Left renal cortex interstitium (tissue), 4 donors: ENCODE measurements at regions not wholly inside any gene's neighbourhood (a gene's known extent, or its start where the extent isn't known, plus 50 kb on each side); places are given as distances from the start of the nearest gene placed in this dataset.
"Not testable (repeated sequence)": the region's sequence is repeated elsewhere in the genome, so short reads cannot be mapped to it uniquely, and the experiment has no call there.

Experiments used
- DNase-seq, 4 donors: peaks; one replicate each; pipeline ENCODE4 v3.0.0-alpha.2; 2013; ENCODE audit warnings: low read depth in 4 of 4, low spot score in 2 of 4, missing footprints in 1 of 4

DNA sequence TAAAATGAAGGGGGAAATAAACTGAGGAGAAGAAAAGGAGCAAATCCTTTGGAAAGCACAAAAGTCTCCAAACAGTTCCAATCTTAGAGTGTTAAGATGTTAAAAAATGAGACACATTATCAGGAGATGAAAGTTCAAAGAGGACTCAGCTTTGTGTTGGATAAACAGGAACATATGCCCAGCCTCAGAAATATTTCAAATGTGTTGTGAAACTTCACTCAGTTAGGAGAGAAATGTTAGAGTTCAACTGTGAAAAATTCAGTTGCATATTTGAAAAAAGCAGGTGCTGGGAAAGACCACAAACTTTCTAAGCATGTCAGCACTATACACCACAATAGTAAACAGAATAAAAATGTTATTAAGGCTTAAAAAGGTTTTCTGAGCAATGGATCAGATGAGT, 136.8 kb upstream of the PRKD1 start:
- no peak for DNase-seq

DNA sequence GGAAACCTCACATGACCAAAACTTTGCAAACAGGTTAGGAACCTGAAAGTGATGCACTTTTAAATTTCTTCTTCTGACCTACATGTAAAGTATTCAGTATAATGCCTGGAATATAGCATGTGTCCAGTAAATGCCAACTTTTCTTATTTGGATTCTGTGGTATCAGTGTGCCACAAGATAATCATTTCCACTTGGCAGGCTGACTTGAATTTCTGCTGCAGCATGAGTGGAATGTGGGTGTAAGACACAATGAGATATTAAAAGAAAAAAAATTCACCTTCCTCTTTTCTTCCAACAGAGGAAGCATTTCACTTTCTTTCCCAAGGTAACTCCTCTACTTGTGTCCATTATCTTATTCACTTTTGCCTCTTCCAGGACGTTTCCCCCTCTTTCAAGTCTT, 141.9 kb upstream of the PRKD1 start:
- no peak for DNase-seq

DNA sequence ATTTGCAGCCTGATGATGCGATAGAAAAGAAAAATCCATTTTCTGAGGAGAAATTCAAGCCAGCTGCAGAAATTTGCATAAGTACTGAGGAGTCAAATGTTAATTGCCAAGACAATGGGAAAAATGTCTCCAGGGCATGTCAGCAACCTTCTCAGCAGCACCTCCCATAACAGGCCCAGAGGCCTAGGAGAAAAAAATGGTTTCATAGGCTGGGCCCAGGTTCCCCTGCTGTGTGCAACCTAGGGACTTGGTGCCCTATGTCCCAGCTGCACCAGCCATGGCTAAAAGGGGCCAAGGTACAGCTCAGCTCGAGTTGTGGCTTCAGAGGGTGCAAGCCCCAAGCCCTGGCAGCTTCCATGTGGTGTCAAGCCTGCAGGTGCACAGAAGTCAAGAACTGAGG, 144.8 kb upstream of the PRKD1 start:
- not testable (repeated sequence) for DNase-seq

DNA sequence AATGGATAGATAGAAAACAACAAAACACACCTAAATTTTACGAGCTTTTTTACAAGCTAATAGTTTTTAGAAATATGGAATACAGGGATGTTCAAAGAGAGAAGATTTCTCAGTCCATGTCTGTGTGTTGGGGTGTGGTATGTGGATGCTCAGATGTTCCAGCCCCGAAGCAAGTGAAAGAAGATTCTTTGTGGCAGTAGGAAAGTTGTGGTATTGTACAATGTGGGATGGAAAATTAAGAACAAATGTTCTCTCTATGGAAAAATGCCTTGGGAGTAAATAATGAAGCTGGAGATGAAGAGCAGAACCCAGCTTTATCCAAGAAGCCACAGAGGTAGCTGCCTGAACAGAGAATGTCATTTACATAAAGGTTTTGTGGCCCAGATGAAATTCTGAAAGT, 150.3 kb upstream of the PRKD1 start:
- DNase-seq: no peak

DNA sequence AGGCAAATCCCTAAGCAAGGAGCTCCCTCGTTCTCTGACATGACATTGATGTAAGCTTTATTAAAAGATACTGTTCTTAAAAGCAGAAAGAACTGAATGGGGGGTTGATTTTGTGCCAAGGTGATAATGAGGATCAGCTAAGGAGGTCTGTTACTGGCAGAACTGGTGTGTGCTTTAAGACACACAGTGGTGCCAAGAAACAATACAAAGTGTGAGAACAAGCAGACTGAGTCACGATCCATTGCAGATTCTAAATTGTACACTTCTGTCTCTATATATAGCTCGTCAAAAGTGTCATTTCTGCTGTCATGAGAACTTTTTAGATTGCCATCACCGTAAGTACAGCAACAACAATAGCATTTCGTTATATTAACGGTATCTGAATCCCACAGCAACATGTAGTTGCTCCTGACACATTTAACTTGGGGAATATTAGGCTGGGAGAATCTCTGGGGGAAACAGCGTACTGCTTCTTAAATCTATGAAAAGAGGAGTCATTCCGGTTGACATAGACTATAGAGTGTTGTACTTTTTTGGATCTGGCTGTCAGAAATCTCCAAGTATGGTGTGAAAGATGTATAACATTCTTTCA, 151.3 kb upstream of the PRKD1 start:
- DNase-seq: no peak

DNA sequence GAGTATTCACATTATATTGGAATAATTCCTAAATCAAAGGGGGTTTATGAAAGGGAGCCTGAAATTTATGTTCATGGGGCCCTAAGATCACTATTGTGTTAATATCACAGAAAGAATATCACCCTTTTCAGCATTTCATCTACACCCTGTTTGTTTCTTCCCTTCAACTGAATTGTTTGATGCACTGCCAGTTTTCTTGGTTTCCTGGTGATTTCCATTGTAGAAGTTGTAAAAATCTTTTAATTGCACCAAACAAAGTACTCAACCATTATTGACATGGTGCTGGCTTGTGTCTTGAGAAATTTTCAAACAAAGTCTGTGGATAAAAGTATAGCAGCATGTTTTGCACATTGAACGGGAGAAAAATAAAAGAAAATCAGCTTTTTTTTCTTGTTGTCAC, 154.8 kb upstream of the PRKD1 start:
- no peak for DNase-seq

DNA sequence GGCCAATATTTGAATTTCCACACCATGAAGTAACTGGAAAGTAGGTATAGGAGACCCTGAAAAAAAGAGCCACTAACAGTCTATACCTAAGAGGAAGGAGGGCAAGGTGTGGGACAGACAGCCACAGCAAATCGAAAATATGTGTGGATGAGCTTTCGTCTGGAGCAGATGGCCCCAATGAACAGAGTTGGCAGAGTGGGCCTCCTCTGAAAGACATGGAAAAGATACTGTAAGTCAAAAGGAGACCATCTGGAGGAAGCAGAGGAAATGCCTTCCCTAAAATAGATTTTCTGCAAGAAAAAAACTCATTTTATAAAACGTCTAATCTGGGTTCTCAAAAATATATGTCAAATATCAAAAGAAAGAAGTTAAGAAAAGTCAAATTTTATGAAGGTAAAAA, 157.2 kb upstream of the PRKD1 start:
- no peak for DNase-seq

DNA sequence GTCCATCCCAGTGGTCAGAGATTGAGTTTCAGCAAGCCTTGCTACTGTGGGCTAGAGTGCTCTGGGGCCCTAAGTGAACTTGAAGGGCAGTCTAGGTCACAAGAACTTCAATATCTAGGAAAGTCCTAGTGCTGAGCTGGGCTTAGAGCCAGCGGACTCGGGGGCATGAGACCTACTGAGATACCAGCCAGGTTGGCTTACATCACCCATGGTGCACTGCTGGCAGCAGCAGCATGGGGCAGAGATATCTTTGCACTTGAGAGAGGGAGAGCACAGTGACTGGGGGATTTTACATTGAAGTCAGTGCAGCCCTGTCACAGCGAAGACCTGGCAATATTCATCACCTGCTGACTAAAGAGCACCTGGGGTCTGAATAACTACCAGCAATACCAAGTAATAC, 158.3 kb upstream of the PRKD1 start:
- DNase-seq: no peak

DNA sequence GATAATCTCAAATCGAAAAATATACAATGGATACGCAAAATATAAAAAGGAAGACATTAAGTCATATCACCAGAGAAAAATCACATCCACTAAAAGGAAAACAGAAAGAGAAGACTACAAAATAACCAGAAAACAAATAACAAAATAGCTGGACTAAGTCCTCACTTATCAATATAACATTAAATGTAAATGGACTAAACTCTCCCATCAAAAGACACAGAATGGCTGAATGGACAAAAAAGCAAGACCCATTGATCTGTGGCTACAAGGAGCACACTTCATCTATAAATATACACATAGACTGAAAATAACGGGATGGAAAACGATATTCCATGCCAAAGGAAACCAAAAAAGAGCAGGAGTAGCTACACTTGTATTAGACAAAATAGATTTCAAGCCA, 161.0 kb upstream of the PRKD1 start:
- no peak for DNase-seq

DNA sequence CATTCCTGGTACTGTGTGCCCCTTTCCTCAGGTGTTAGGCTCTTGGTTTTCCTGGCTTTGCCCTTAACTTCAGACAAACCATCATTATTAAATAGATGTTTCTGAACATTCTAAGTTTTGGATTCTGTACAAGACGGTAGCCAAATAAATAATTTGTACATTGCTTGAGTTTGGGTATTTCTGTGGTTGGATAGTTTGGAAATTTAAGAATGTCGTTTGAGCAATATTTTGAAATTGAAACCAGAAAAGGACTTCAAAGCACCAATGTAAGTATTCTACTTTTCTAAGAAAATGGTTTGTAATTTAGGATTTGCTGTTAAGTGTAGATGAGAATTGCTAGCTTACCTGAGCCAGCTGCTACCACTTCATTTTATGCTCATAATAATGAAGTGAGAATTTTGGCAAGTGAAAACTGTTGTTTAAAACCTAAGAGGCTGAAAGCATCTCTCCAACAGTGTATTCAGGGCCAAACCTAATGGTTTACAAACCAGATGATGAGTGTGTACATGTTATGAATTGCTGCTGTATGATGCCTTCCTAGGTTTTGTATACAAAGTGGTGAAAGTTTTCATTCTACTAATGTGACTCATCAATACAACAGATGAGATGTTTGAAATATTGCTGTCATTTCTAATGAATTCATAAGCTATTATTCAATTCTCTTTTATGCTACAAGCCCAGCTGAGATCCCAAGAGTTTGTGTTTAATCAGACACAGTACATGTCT, 181.5 kb upstream of the PRKD1 start:
- no peak for DNase-seq

DNA sequence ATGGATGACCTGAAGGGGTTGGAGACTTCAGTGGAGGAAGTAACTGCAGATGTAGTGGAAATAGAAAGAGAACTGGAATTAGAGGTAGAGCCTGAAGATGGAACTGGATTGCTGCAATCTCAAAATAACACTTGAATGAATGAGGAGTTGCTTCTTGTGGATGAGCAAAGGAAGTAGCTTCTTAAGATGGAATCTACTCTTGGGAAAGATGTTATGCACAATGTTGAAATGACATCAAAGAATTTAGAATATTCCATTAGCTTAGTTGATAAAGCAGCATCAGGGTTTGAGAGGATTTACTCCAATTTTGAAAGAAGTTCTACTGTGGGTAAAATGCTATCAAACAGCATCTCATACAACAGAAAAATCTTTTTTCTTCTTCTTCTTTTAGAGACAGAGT, 186.4 kb upstream of the PRKD1 start:
- no peak for DNase-seq

DNA sequence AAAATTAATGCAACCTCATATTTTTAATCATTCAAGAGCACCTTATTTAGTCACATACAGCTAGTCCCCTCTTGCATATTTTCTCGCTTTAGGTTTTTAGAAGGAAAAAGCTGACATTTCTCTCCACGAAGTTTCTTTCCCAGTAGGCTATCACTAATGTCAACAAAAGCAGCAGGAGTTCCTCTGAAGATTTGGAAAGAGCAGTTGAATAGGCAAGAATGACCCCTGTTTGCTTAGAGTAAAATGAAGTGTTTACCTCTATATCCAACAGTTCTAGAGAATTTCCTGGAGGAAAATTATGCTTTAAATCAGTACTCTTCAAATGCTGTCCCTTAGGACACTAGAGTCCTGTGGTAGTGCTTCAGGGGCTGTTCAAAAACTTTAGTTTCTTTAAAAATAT, 188.1 kb upstream of the PRKD1 start:
- no peak for DNase-seq

DNA sequence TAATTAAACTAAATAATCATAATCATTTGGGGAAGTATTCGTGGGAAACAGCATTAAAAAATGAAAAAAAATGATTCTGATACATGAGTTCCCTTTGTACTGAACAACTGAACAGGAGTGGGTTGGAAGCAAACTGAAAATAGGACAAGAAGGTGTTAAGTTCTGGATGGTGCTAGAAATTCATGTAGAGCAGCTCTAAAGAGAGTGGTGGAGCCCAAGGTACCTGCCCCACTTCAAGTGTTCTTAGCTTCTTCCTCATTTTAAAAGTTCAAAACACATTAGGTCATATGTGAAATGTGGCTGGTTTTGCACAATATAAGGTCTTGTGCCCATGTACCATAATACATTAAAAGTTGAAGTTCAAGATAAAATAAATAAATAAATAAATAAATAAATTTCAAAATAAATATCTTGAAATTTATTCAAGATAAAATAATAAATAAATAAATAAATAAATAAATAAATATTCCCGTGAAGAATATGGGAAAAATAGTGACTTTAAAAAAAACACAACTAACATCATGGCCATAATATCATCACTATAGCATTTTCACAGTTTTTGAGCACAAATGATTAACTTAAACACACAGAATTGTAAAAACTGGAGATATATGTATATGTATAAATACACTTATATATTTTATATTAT, 191.5 kb upstream of the PRKD1 start:
- DNase-seq: no peak

DNA sequence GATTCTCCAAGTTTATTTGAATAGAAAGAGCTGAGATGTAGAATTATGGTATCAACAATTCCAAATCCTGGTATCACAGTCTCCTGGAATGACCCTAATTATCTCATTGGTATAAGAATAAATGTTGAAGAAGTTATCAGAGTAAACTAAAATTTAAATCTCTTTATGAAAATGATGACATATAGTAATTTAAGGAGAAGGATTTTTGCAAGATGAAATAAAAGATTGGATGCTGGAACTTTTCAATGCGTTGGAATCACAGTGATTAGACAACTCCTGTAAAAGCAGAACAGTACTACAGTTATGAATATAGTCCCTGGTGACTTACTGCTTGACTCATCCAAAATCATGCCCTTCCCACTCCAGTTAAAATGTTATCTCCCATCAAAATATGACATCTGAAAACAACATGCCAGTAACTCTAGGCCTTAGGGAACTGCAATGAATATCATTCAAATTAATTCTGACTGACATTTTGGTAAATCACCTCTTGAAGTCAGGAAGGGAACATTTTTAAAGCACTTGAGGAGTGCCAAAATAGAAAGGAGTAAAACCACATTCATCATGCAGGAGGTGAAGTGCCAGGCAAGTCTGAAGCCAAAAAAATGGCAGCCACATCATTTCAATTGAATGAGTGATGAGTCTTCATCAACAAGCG, 197.8 kb upstream of the PRKD1 start:
- DNase-seq: no peak

DNA sequence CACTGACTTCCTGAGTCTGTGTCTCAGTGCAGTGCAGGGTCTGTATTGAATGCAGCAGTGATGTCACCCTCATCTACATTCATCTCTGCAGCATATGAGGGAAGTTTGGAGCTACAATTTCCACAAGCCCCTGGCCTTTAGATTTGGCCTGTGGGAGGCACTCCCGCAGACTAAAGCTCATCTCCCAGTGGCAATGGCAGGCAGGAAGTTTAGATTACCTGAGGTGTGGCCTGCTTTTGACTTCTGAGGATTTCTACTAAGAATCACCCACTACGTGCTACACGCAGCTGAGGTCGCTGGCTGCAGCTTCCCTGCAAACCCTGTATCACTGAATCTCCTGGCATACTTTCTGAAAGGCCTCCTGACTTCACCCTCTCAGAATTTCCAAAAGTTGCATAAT, 202.2 kb upstream of the PRKD1 start:
- no peak for DNase-seq

DNA sequence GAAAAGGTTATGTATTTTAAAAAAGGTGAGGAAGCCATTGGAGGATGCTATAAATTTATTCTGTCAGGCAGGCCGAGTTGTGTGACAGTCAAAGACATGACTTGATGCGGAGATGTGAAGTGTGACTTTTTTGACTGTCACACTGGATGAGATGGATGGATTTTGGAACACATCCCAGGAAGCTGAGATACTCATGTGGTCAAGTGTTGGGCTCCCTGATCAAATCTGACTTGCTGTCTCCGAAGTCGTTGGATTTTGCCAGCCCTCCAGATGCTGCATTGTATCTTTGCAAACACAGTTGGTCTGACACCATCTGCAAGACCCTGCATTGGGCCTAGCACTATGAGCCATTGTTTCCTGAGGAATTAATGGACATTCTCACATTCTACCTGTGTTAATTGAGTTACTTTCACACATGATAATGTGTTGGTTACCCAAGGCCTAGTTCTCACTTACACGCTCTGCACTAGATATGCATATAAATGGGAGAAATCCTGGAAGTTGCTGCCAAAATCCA, 204.0 kb upstream of the PRKD1 start:
- no peak for DNase-seq

DNA sequence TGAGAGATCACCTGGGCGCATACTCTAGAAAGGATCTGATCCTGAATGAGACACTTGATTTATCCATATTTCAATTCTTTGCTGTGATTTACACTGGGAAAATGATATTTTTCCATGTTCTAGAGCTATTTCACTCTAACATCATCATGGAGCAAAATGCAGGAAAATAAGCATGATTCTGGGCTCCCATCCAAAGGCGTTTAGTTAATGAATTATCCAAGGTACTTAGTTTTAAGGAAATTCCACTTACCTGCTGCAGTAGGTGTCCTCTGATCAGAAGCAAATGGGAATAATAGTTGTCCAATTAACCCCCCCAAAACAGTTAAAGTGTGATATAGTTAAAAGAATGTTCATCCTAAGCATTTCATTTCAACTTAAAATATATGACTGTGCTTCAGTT, 204.5 kb upstream of the PRKD1 start:
- no peak for DNase-seq

DNA sequence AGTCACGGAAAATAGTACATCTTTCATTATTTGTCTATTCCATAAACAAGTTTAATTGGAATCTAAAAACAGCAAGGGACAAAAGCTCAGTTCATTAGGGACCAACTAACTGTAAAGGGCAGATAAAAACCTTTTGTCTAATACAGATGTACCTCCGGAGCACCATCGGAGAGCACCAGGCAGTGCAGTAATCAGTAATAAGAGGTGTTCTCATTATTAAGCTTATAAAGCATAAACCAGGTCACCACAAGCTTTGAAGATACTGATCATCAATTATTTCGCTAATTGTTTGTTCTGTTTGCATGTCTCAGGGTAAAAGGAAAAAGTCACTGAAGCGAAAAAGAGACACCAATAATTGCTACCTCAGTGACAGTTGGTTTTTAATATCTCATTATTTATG, 207.3 kb upstream of the PRKD1 start:
- no peak for DNase-seq

DNA sequence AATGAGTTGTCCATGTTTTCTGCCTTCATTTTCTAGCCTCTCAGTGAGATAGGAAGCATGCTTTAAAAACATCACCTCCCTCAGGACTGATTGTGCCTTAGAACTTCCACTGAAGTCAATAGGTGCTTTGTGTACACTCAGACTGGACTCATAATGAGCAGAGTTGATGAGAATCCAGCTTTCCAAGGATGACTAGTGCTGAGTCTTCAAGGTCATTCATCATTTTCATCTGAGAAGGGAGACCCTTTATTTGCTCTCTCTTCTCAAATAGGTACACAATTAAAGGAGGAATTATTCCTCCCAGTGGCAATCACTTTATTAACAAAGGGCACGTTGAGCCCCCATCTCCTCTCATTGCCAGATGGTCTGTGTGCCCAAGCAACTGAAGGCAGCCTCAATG, 210.9 kb upstream of the PRKD1 start:
- DNase-seq: no peak

DNA sequence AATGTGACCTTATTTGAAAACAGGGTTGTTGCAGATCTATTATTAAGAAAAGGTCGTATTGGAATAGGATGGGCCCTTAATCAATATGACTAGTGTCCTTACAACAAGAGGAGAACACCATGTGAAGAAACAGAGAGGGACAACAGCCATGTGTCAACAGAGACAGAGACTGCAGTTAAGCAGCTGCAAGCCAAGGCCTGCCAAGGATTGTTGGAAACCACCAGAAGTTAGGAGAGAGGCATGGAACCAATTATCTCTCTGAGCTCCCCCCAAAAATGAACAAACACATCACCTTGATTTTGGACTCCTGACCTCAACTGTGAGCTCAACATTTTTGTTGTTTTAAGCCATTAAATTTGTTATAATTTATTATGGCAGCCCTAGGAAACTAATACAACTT, 214.6 kb upstream of the PRKD1 start:
- no peak for DNase-seq

DNA sequence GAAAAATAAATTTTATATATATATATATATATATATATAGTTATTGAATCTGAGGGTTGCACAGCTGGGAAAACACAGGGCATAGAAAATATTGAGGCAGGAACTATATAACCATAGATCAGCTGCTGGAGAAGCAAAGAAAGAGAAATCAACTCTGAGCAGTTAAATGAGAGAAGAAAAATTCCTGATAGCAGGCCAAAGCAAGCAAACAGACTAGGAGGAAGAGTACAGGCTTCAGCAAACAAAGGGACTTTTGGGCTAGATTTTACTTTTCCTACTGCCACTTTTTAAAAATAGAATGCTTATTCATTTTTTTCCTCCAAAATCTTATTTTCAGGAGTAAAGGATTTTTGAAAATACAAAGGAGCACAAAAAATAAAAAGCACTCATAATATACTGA, 216.0 kb upstream of the PRKD1 start:
- DNase-seq: no peak

DNA sequence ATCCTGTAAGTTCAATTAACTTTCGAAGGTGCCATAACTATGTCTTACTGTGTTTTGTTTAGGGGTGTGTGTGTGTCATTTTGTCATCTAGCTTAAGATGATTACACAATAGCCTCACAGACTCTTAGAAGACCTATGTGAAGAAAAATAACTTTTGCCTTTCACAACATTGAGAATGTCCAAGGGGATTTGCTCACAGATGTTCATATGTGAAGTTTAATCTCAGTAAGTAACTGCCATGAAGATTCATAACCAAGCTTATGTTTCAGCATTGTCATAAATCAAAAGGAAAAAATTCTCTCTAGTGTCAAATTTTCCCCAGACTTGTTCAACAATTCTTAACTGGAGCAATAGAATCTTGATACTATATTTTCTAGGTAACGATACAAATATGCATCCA, 226.1 kb upstream of the PRKD1 start:
- no peak for DNase-seq
